Left forelimb (tissue), 1 donor: ENCODE measurements at regions not wholly inside any gene's neighbourhood (a gene's known extent, or its start where the extent isn't known, plus 50 kb on each side); places are given as distances from the start of the nearest gene placed in this dataset.

ENCODE experiments used
- DNase-seq: peaks from one replicate; pipeline ENCODE4 v3.0.0-alpha.2; 2018; ENCODE audit warnings: low spot score

DNA sequence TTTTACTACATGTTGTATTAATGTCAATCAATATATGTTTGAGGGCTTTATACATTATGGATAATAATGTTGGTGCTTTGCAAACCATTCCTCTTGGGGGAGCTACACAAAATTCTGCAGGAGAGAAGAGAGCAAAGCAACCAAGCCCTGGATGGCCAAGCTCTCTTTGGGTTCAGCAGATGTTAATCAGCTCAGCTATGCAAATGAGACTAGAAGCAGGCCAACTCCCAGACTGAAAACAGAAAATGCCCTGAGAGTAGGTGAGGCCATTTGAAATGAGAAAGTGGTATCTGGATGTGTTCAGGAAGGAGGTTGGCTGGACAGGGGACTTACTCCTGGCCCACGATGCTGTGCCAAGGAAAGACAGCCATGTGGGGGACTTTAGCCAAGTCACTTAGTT lies 387.0 kb downstream of the BCOR start:
- DNase-seq = no peak

DNA sequence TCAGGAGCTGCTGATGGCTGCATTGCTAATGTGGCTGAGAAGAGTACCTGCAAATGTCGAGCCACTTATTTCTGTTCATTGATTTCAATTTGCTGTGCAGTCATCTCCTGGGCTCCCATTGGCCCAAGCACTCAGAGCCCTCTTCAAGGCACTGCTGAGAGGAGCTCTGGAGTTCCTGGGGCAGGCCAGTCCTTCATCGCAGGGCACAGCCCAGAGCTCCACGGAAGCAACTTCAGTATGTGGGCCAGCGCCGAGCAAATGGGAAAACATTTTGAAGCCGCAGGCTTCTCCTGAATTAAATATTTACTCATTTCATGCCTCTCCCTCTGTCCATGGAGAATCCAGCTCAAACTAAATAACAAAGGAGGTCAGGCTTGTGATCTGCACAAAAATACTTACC lies 383.3 kb downstream of the BCOR start:
- no peak for DNase-seq

DNA sequence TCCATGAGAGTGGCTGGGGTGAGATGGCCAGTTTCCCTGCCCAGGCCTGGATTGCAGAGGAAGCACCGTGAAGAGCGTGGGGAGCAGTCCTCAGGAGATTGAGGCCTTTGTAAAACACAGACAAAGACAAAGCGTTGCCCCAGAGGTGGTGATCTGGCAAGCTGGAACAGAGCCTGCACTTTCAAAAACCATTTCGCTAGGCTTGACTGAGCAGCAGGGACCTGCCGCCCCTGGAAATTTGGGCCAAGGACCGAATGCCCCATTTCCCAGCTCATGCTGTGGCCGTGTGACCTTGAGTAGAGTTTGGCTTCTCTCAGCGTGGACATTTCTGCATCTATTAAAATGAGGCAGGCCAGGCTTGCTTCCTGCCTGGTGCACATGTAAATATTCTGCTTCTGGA lies 381.4 kb downstream of the BCOR start:
- DNase-seq = no peak

DNA sequence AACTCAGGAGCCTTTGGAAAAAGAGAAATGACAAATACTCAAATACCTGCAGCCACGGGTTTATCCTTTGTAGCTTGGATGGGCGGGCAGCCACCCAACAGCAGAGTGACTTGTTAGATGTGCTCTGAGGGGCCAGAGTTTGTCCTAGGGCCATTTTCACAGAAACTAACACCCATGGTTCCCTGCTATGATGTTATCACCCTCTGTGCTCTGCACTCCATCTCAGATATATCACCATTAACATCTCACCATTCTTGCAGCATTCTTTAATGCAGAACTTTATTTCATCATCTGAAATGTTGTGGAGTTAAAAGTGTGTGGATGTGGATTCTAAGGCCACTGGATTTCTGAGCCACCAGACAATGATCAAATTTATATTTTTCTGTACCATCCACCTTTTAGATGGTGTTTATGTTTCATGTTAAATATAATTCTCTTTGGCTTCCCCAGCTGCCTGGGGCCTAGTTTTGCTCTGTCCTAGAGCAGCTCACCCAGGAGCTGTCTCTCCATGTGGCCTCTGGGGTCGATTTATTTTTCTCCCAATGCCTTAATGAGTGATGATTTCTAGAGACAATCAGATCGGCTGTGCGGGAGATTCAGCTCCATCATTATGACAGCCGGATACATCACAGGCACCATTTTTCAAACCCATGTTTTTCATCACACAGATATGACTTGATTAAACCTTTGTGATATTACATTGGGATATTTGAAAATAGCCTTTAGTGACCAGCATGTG lies 380.8 kb downstream of the BCOR start:
- no peak for DNase-seq

DNA sequence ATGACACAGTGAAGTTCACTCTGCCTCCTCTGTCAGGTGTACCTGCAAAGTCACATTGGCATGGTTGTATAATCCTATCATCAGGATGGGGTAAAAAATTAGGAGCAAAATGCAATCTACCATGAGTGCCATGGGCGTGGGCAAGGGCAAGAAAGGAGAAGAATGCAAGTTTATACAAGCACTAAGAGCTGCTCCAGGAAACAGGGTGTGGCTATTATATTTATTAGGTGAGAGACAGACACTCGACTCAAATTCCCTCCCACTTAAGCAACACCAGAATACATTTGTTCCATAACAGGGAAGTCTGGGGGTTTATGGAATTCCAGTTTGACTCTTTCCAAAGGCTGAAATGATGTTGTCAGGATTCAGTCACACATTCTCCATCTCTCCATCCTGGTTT lies 378.8 kb downstream of the BCOR start:
- DNase-seq = no peak

DNA sequence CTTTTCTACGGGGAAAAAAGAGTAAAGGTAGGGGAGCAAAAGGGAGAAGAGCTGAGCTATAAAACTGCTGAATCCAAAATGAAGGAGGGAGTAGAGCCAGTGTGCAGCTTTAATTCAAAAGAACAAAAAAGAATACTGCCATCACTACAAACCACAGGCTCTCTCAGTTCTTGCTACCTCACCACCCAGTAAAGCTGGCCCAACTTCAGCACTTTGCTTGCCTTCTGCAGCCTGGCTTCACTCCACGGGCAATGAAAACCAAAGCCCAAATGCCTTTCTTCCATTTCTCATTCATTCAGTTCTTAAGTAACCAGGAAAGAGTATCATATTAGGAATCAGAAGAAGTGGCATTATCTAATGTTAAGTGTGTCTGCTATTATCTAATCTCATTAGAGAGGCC lies 376.8 kb downstream of the BCOR start:
- DNase-seq = no peak

DNA sequence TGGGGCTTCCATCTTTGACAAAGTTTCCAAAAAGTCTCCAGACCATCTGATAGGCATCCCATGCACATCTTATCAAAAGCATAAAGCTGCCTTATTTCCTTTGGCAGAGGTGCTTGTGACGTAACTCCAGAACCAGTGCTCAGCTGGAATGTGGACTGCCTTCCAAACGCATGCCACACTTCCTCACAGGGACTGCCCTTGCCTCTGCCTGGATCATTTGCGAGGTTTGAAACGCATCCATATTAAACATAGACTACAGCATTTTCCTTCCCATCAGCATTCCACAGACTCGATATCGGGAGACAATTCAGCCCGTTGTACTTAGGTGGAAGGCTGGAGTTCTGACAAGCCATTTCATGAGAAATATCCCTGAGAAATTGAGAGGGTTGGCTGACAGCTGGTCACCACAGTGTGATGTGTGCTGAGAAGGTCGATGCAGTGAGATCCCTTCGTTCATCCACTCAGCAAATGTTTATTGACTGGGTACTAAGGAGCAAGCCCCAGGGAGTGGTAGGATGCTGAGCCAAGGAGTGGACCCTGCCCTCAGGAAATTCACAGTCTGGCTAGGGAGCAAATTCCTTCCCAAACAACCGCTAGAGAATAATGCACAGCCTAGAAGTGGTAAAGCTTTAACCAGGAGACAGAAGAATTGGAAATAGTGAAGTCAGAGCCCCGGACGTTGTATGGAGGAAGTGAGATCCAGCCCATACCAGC lies 376.0 kb downstream of the BCOR start:
- DNase-seq = no peak

DNA sequence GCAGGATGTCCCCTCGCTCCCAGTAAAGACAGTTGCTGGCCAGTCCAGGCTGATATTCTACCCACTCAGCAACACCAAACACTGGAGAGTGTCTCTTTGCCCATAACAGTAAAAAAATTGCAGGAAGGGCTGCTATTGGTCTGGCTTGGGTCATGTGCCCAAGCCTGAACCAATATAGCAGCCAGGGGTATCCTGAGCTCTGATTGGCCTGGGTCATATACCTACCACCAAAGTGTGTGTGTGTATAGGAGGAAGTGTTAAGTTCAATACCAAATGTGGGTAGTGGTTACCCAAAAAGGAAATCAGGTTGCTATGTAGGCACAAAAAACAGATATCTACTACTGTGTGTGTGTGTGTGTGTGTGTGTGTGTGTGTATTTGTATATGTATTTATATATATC lies 373.2 kb downstream of the BCOR start:
- DNase-seq = no peak

DNA sequence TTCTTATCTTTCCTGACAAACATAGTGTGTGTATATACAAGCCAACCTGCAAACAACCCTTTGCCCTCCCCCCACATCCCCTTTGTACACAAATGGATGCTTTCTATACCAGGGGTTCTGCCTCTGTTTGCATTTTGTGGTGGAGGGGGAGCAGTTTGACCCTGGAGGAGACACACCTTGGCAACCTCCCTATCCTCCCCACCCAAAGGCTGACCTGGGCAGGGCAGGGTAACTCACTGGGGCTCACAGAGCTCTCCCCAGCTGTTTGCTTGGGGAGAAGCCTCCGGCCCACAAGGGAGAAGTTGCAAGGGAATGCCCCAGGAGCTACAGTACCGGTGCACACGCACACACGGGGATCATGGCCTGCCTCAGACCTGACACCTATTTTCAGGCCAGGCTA lies 372.6 kb downstream of the BCOR start:
- DNase-seq = no peak

DNA sequence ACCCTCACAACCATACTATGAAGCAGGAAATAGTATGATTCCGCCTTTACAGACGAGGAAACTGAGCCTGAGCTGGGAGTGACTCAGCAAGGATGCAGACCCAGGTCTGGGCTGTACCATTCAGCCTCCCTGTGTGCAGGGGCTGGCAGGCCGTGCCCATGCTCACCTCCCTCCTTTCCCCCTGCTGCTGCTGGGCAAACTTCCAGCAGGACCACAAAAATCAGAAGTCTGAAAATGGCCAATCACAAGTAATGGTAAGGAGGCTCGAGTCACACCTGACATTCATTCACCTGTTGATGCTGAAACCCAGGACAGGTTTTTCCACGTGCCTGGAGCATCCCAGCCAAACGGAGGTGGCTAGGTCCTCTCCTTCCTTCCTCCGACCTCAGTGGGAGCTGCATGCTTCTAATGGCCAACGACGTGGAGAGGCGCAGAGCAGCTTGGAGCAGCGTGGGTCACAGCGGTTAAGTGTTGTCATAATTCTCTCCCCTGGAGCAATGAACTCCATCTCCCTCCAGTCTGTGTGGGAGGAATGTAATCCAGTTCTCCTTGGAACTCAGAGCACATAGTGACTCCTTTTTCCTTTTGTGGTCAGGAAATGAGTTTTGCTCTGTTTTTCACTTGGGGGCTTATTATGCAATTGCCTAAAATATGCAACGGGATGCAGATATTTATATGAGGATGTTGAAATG lies 371.7 kb downstream of the BCOR start:
- no peak for DNase-seq

DNA sequence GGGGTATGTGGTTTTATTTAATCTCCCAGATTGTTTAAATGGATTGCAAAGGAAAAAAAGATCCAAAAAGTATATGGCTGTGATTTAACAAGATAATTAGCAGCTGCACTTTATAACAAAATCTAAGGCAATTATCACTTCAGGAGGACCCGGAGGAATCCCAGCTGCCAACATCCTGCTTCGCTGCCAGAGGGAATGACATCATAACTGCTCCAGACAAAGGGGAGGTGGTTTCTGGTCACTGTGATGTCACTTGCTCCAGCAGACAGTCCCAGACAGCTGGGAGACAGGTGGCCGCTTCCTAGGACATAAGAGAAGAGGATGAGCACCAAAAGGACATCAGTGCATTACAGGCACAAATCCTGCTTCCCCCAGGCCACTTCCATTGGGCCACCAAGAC lies 371.0 kb downstream of the BCOR start:
- DNase-seq = peak; percentile 67

DNA sequence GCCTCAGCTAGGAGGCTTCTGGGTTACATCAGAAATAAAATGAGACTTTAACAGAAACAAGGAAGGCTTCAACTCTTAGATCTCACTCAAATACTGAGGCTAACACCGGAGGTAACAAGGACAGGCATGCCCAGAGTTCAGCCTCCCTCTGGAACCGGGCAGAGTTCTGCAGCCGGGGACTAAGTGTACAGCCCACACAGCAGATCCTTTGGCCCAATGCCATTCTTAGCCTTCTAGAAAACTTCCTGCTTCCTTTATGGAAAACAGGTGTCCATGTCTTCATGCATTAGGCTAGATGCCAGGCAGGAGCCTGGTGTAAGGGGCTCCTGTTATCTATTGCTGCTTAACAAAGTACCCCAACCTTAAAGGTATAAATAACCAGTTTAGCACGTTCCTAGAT lies 369.7 kb downstream of the BCOR start:
- DNase-seq = no peak

DNA sequence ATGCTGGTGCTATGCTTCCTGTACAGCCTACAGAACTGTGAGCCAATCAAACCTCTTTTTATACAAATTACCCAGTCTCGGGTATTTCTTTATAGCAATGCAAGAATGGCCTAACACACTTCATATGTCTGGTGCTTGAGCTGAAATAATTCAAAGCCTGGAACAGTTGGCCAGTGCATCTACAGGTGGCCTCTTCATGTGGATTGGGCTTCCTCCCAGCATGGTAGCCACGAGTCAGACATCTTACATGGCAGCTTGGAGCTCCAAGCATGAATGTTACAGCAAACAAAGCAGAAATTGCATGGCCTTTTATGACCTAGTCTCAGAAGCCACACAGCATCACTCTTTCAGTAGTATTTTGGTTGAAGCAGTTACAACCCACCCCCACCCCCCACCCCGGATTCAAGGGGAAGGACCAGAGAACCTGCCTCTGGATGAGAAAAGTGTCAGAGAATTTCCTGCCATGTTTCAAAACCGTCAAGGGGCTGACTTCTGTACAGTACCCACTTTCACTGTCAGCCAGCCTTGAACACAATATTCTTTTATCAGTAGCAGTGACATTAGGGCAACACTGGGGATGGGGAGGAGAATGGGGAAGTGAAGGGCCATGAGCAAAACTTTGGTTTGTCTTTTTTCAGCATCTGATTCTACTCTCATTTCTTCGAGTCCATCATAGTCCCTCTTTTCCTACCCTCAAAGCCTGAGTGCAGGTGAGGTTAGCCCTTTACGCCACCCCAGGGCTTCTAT lies 368.7 kb downstream of the BCOR start:
- no peak for DNase-seq

DNA sequence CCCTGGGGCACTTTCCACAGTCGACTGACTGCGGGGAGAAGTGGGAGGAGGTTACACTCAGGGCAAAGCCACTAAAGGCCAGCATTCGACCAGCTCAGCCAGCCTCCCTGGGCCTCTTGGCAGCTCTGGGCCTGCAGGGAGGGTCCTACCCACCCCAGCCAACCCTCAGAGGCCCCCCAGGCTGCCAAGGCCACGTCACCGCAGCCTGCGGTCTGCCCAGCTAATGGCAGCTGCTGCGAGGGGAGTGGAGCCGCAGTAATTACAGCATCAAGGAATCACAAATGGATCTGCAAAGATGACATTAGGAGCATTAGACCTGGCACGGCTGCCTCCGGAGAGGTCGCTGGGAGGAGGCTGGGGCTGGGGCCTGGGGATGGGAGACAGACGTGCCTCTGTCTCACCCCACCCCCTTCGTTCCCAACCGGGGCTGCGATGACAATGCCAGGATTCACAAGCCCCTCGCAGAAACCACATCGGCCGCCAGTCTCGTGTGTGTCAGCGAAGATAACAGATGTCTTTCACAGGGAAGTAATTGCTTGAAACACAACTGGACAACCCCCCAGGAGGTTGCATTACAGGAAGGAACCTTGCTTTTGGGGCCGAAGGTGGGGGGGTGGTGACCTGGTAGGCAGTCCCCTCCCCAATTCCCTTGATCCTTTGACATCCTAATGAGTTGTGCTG lies 367.6 kb downstream of the BCOR start:
- peak; percentile 67 for DNase-seq

DNA sequence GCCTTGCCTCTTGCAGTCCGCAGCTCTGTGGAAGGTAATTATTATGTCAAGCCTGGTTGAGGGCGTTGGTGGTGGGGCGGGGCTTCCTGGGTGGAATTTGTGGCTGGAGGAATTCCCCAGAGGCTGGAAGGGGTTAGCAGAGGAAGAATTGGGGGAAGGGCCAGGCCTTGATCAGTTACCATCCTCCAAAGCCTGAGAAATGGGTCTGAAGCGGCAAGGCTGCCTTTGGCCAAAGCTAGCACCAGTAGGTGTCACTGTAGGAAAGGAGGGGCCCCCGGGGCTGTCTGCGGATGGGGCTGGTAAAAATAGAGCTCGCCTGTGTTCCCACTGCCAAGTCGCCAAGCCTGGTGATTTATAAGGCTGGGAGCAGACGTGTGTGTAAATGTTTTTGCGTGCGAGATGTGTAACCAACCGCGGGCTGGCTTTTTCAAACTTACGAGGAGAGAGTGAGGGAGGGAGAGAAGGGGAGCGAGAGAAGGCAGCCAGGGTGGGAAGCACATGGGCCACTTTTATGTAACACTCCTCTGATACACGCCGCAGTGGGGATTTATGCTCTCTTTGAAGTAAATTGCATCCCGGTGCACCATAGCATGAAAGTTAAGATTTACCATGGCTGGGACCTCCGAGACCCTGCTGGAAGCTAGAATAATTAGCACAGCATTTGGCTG lies 367.0 kb downstream of the BCOR start:
- DNase-seq = peak; percentile 69

DNA sequence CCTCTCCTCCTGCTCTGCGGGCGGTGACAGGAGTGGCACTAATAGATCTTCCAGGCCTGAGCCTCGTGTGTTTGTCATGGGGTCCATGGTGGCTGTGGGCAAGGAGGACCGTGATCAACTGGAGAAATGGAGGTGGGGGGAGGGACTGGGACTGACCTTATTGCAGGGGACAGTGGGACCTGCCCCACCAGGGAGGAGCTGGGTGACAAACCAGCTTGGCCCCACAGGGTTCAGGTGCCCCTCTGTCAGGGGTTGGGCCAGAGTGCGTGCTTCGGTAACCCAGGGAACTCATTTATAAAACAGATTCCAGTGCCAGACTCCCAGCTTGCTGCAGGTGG lies 366.5 kb downstream of the BCOR start:
- no peak for DNase-seq

DNA sequence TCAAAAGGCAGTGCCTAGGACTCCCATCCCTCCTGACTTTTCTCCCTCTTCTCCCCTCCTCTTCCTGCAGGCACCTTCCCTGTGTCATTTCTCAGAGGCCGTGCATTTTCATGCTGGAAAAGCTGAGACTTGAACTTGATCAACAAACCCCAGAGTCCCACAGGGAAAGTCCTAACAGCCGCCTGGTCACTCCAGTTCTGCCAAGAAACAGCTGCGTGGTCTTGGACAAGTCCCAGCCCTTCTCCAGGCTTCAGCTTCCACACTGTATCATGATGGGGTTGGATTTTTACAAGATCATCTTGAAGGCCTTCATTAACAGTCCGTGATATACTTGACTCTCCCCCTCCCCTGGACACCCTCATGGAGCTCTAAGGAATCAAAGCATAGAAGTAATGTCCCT lies 366.0 kb downstream of the BCOR start:
- DNase-seq = no peak

DNA sequence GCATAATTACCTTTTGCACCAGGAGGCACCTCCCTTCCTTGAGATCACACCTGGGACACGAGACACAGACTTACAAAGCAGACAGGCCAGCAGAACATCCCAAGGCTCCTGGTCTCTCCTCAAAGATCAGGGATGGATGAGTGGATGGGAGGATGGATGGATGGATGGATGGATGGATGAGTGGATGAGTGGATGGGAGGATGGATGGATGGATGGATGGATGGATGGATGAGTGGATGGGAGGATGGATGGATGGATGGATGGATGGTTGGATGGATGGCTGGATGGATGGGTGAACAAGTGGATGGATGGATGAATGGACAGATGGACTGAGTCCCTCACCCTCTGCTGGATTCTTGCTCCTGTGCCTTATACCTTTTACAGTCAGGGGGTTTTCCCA lies 364.0 kb downstream of the BCOR start:
- DNase-seq = no peak

DNA sequence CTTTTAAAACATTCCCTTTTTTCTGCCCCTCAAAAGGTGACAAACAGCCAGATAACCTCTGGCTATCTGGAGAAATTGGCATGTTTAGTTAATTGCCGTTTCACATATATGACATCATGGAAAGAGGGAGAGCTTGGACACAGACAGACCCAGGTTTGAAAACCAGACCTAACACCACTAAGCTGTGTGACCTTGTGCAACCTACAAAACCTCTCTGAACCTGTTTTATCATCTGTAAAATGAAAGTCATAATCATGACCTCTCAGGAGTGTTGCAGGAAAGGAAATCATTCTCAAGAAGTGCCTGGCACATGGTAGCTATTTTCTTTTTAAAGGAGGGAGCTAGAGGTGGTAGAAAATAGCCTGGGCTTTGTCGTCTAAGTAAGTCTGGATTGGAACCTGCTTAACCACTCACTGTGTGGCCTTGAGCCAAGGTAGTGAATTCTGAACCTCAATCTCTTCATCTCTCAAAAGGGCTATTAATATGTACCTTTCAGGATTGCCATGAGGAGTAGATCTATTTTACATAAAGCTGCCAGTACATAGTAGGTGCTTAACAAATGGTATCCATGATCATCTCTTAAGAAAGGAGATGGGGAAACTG lies 363.5 kb downstream of the BCOR start:
- DNase-seq = no peak

DNA sequence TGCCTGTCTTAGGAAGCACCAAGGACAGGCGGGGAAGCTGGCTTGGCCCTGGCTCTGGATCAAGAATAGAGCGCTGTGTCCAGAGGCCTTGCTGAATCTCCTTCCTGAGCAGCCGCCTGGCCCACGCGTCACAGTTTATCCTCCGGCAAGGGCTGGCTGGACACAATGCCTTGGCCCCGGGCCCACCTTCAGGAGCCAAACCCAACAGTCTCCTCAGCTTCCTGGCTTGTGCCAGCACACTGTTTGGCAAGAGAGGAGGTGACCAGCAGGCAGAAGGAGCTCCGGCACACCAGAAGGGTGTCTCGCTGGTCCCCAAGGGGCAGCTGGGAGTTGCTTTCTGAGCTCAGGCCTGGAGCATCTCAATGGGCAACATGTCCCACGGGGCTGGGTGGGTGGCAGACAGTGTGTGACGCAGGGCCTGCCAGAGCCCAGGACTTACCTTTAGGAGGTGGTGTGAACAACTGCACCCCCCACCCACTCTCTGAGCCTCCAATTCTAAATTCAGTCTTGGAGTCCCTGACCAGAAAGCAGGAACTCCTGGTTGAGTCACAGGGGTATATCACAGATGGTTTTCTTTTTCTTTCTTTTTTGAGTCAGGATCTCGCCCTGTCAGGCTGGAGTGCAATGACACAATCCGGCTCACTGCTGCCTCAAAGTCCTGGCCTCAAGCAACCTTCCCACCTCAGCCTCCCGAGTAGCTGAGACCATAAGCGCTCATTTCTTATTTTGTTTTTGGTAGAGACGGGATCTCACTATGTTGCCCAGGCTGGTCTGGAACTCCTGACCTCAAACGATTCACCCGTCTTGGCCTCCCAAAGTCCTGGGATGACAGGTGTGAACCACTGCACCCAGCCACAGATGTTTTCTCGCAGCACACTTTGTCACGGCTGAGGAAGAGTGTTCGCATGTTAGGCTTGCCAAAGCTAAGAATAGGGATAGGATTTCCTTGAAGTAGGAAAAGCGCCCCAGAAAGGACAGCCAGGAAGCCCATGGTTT lies 361.2 kb downstream of the BCOR start:
- no peak for DNase-seq
